Stomach (tissue), 8 donors: ENCODE measurements at regions not wholly inside any gene's neighbourhood (a gene's known extent, or its start where the extent isn't known, plus 50 kb on each side); places are given as distances from the start of the nearest gene placed in this dataset.

Experiments used
- DNase-seq, 2 donors: peaks; one replicate each; pipeline versions ENCODE4 v3.0.0 to v3.0.0-alpha.2; 2013 to 2019
- H3K27ac ChIP-seq, 5 donors: fragments of 200-600 bp in 4 of 5; sonication (generic) in 4 of 5; one replicate each; pipeline ENCODE4 v1.5.1; 2013 to 2019; ENCODE audit warnings: mild to moderate bottlenecking in 1 of 5, moderate library complexity in 1 of 5
- H3K27me3 ChIP-seq, 3 donors: fragments of 200-600 bp; sonication (generic); one replicate each; pipeline ENCODE4 v1.5.1; 2017 to 2019; ENCODE audit warnings: mixed run types in 1 of 3
- H3K36me3 ChIP-seq, 4 donors: fragments of 200-600 bp; sonication (generic); 1 replicate in 3 of 4; 2 replicates in 1 of 4; pipeline ENCODE4 v1.5.1; 2016 to 2019
- H3K4me1 ChIP-seq, 4 donors: fragments of 200-600 bp; sonication (generic); one replicate each; pipeline ENCODE4 v1.5.1; 2016 to 2019
- H3K4me3 ChIP-seq, 4 donors: fragments of 200-600 bp; sonication (generic) in 3 of 4; one replicate each; pipeline ENCODE4 v1.5.1; 2016 to 2019; ENCODE audit warnings: mild to moderate bottlenecking in 1 of 4
- H3K9me3 ChIP-seq, 4 donors: fragments of 200-600 bp; sonication (generic); one replicate each; pipeline ENCODE4 v1.5.1; 2016 to 2019
- EP300 ChIP-seq: sonication (generic); formaldehyde crosslinking; IDR thresholded peaks from one replicate; pipeline ENCODE4 v1.6.1; 2017; ENCODE audit warnings: antibody characterized with exemption
- POLR2A ChIP-seq, 4 donors: fragments of 450-650 bp; IDR thresholded peaks; one replicate each; pipeline ENCODE4 v1.6.1; 2016; ENCODE audit warnings: antibody characterized with exemption in 4 of 4, control low read depth in 2 of 4, mild to moderate bottlenecking in 1 of 4, moderate library complexity in 1 of 4
- POLR2AphosphoS5 ChIP-seq, 3 donors: sonication (generic); formaldehyde crosslinking; IDR thresholded peaks; one replicate each; pipeline ENCODE4 v1.6.1; 2016; ENCODE audit warnings: antibody characterized with exemption in 3 of 3
- WGBS, 5 donors: extraction: QIAGEN DNeasy Blood & Tissue Kit in 3 of 5; methylation state at CpG; one replicate each; pipeline versions ENCODE4 v1.1.5 to v1.1.7; 2013 to 2018; 5-methylcytosine and 5-hydroxymethylcytosine counted together
- intact Hi-C: fragments of 100-400 bp; cut with DNase I; formaldehyde crosslinking; loops from one replicate; pipeline ENCODE4 v1.15.1; 2023; ENCODE audit warnings: low total_unique reads
- TF ChIP-seq, protein P1 (sequence below), 7 experiments: fragments of 450-650 bp in 4 of 7; fragments of 200-600 bp in 3 of 7; sonication (generic) in 3 of 7; IDR thresholded peaks; one replicate each; pipeline ENCODE4 v1.5.1; 2016 to 2019; ENCODE audit warnings: antibody characterized with exemption in 7 of 7, control low read depth in 2 of 7, mild to moderate bottlenecking in 1 of 7
- donor health status: healthy with polysubstance abuse.
- donor health status: Bipolar disorder and iron deficiency.
- donor health status: healthy.

GRCh38 chr19:28024920-28025319, 1188.0 kb downstream of the UQCRFS1 start:
- intact Hi-C loops, result no loop called here
- H3K4me1 ChIP-seq, result no peaks in the 10 kb centered on the region
- no peak overlapping the region for H3K4me3 ChIP-seq
- 80 to 95% (median 88%) methylated on average over 3 of the region's 3 CpGs for WGBS, 5 donors
- DNase-seq, result no peak
- TF ChIP-seq EP300 (no peak), POLR2AphosphoS5 (IDR thresholded peaks at IDR 0.05) (no peak), POLR2A (IDR thresholded peaks at IDR 0.05) (no peak)
- TF ChIP-seq, protein P1, sequence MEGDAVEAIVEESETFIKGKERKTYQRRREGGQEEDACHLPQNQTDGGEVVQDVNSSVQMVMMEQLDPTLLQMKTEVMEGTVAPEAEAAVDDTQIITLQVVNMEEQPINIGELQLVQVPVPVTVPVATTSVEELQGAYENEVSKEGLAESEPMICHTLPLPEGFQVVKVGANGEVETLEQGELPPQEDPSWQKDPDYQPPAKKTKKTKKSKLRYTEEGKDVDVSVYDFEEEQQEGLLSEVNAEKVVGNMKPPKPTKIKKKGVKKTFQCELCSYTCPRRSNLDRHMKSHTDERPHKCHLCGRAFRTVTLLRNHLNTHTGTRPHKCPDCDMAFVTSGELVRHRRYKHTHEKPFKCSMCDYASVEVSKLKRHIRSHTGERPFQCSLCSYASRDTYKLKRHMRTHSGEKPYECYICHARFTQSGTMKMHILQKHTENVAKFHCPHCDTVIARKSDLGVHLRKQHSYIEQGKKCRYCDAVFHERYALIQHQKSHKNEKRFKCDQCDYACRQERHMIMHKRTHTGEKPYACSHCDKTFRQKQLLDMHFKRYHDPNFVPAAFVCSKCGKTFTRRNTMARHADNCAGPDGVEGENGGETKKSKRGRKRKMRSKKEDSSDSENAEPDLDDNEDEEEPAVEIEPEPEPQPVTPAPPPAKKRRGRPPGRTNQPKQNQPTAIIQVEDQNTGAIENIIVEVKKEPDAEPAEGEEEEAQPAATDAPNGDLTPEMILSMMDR (IDR thresholded peaks at IDR 0.05), result no peak
- peaks cover 0 to 4% (median 0%) of the 10 kb centered on the region in 3 donors for H3K27me3 ChIP-seq
- H3K27ac ChIP-seq, result no peak overlapping the region
- no peaks in the 10 kb centered on the region for H3K36me3 ChIP-seq
- H3K9me3 ChIP-seq, result peaks cover 0 to 5% (median 0%) of the 10 kb centered on the region in 4 donors

DNA sequence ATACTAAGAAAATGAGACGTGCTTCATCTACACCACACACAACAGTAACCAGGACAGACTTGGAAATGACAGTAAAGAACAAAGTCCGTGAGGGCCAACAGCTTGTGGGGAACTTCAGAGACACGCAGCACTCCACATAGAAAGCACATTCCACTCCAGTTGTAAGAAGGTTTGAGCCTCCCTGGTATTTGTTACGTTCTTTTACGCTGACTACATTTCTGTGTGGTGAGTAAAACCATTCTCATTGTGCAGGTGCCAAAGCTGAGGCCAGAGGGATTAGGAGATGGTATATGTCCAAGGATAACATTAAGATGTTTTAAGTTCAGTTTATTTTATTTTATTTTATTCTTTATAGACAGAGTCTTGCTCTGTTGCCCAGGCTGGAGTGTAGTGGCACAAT, 1189.9 kb downstream of the UQCRFS1 start:
- no peak overlapping the region for H3K4me3 ChIP-seq
- H3K27me3 ChIP-seq, result peaks cover 0 to 4% (median 0%) of the 10 kb centered on the region in 3 donors
- H3K36me3 ChIP-seq, result no peaks in the 10 kb centered on the region
- 69 to 81% (median 80%) methylated on average over 5 of the region's 5 CpGs for WGBS, 5 donors
- H3K9me3 ChIP-seq, result no peaks in the 10 kb centered on the region
- H3K27ac ChIP-seq, result no peak overlapping the region
- H3K4me1 ChIP-seq, result no peaks in the 10 kb centered on the region
- intact Hi-C loops, result no loop called here
- no peak for TF ChIP-seq POLR2AphosphoS5 (IDR thresholded peaks at IDR 0.05)
- TF ChIP-seq EP300, result no peak
- TF ChIP-seq, protein P1 (IDR thresholded peaks at IDR 0.05), result no peak
- TF ChIP-seq POLR2A (IDR thresholded peaks at IDR 0.05), result no peak
- peak in 1 of 2 donors; percentile 47 for DNase-seq

DNA sequence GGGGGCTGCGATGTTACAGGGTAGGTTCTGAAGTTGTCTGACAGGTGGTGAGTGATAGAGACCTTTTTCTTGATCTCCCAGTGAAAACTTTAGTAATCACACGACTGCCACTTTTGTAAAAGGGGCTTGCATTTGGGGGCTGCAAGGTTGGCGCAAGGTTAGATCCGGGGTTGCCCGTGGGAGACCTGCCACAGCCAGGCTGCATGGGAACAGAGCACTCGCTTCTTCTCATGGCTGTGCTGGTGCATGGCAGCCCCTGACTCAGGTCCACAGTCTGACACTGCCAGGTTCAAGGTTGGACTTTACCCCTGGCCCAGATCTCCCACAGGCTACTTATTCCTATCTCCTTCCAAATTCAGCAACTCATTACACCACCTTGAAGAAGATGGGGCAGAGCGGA, 1190.4 kb downstream of the UQCRFS1 start:
- WGBS, 5 donors, result 80 to 89% (median 88%) methylated on average over 7 of the region's 7 CpGs
- no peak for DNase-seq
- Histone ChIP-seq H3K27me3 (peaks cover 0 to 4% (median 0%) of the 10 kb centered on the region in 3 donors), H3K4me1 (no peaks in the 10 kb centered on the region), H3K36me3 (no peaks in the 10 kb centered on the region), H3K9me3 (no peaks in the 10 kb centered on the region), H3K27ac (no peak overlapping the region), H3K4me3 (no peak overlapping the region)
- intact Hi-C loops, result no loop called here
- TF ChIP-seq POLR2A (IDR thresholded peaks at IDR 0.05) (no peak), POLR2AphosphoS5 (IDR thresholded peaks at IDR 0.05) (no peak), EP300 (no peak)
- TF ChIP-seq, protein P1 (IDR thresholded peaks at IDR 0.05), result no peak

DNA sequence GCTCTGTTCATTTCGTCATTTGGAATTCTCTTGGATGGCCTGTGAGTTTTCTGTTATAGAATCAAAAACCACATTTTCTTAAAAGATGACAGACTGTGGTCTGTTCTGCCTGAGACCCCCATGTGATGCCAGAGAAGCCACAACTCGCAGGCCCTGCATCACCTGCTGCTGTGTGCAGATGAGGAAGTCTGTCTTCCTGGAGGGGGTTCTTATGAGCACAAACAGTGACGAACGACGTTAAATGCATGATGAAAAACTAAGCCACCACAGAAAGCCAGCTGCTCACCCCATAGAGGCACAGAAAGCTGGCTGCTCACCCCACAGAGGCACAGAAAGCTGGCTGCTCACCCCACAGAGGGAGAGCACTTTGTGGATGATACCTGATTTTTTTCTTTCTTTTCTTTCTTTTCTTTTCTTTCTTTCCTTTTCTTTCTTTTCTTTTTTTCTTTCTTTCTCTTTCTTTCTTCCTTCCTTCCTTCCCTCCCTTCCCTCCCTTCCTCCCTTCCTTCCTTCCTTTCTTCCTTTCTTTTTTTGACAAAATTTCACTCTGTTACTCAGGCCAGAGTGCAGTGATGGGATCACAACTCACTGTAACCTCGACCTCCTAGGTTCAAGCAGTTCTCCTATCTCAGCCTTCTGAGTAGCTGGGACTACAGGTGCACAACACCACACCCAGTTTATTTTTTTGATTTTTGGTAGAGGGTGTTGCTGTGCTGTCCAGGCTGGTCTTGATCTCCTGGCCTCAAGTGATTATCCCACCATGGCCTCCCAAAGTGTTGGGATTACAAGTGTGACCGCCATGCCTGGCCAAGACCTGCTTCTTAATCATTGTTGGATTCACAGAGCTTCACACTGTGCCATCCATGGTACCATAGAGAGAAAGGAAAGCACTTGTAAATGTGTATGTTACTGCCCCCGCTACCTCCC, 1191.4 kb downstream of the UQCRFS1 start:
- WGBS, 5 donors, result 71 to 77% (median 75%) methylated on average over 8 of the region's 8 CpGs
- TF ChIP-seq, protein P1 (IDR thresholded peaks at IDR 0.05), result no peak
- TF ChIP-seq POLR2AphosphoS5 (IDR thresholded peaks at IDR 0.05) (no peak), EP300 (no peak), POLR2A (IDR thresholded peaks at IDR 0.05) (no peak)
- intact Hi-C loops, result no loop called here

More for the DNA sequence above, 1191.4 kb downstream of the UQCRFS1 start:
- Histone ChIP-seq H3K4me1 (no peaks in the 10 kb centered on the region), H3K36me3 (no peaks in the 10 kb centered on the region), H3K27me3 (peaks cover 0 to 4% (median 0%) of the 10 kb centered on the region in 3 donors), H3K4me3 (no peak overlapping the region), H3K9me3 (no peaks in the 10 kb centered on the region), H3K27ac (no peak overlapping the region)
- DNase-seq, result no peak
